ENCODE measurements at regions not wholly inside any gene's neighbourhood (a gene's known extent, or its start where the extent isn't known, plus 50 kb on each side); places are given as distances from the start of the nearest gene placed in this dataset.

- TF ChIP-seq, protein P1, sequence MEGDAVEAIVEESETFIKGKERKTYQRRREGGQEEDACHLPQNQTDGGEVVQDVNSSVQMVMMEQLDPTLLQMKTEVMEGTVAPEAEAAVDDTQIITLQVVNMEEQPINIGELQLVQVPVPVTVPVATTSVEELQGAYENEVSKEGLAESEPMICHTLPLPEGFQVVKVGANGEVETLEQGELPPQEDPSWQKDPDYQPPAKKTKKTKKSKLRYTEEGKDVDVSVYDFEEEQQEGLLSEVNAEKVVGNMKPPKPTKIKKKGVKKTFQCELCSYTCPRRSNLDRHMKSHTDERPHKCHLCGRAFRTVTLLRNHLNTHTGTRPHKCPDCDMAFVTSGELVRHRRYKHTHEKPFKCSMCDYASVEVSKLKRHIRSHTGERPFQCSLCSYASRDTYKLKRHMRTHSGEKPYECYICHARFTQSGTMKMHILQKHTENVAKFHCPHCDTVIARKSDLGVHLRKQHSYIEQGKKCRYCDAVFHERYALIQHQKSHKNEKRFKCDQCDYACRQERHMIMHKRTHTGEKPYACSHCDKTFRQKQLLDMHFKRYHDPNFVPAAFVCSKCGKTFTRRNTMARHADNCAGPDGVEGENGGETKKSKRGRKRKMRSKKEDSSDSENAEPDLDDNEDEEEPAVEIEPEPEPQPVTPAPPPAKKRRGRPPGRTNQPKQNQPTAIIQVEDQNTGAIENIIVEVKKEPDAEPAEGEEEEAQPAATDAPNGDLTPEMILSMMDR (IDR thresholded peaks at IDR 0.05; ENCODE audit: poor library complexity, severe bottlenecking), result no peak
- TF ChIP-seq TAF1 (IDR thresholded peaks at IDR 0.05; ENCODE audit: low read depth), result no peak
- TF ChIP-seq, protein P2, sequence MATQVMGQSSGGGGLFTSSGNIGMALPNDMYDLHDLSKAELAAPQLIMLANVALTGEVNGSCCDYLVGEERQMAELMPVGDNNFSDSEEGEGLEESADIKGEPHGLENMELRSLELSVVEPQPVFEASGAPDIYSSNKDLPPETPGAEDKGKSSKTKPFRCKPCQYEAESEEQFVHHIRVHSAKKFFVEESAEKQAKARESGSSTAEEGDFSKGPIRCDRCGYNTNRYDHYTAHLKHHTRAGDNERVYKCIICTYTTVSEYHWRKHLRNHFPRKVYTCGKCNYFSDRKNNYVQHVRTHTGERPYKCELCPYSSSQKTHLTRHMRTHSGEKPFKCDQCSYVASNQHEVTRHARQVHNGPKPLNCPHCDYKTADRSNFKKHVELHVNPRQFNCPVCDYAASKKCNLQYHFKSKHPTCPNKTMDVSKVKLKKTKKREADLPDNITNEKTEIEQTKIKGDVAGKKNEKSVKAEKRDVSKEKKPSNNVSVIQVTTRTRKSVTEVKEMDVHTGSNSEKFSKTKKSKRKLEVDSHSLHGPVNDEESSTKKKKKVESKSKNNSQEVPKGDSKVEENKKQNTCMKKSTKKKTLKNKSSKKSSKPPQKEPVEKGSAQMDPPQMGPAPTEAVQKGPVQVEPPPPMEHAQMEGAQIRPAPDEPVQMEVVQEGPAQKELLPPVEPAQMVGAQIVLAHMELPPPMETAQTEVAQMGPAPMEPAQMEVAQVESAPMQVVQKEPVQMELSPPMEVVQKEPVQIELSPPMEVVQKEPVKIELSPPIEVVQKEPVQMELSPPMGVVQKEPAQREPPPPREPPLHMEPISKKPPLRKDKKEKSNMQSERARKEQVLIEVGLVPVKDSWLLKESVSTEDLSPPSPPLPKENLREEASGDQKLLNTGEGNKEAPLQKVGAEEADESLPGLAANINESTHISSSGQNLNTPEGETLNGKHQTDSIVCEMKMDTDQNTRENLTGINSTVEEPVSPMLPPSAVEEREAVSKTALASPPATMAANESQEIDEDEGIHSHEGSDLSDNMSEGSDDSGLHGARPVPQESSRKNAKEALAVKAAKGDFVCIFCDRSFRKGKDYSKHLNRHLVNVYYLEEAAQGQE (IDR thresholded peaks at IDR 0.05; ENCODE audit: borderline replicate concordance), result no peak
- TF ChIP-seq RAD21 (conservative IDR thresholded peaks at IDR 0.05), result no peak
- TF ChIP-seq EZH2 (IDR thresholded peaks at IDR 0.05; ENCODE audit: borderline replicate concordance, insufficient read depth, low read length, poor library complexity, severe bottlenecking), result no peak
- TF ChIP-seq SMC3 (conservative IDR thresholded peaks at IDR 0.05; ENCODE audit: poor library complexity), result no peak
- TF ChIP-seq POLR2AphosphoS5 (IDR thresholded peaks at IDR 0.05), result no peak
- no peak for TF ChIP-seq MXI1 (conservative IDR thresholded peaks at IDR 0.05; ENCODE audit: poor library complexity, severe bottlenecking)
- no peak for TF ChIP-seq EP300 (conservative IDR thresholded peaks at IDR 0.05; ENCODE audit: poor library complexity, severe bottlenecking)
Observed at GRCh38 chr9:89753472-89754055, 148.8 kb downstream of the GADD45G start.
